Endothelial cell of umbilical vein (primary cell): ENCODE measurements at regions not wholly inside any gene's neighbourhood (a gene's known extent, or its start where the extent isn't known, plus 50 kb on each side); places are given as distances from the start of the nearest gene placed in this dataset.

Experiments used
- BruUV-seq: library from RNA; stranded (reverse); fragments of 400-500 nt; replicated peaks from 2 replicates; lab custom pipeline; 2021; lab: Mats Ljungman, UMichigan
- CTCF ChIA-PET: fragments of 300-600, 350-600 bp; sonication (Branson Sonifier 250); formaldehyde crosslinking; loops from one replicate; lab custom pipeline; 2021; ENCODE audit warnings: antibody characterized with exemption, inconsistent platforms; lab: Charles Lee
- POLR2A ChIA-PET: fragments of 300-600, 350-600 bp; sonication (Branson Sonifier 250); formaldehyde crosslinking; loops from one replicate; lab custom pipeline; 2021; ENCODE audit warnings: antibody characterized with exemption, inconsistent platforms; lab: Charles Lee
- DNase-seq: peaks from one replicate; pipeline ENCODE4 v3.0.0-alpha.2; 2011; ENCODE audit warnings: low read depth, low spot score
- FAIRE-seq: peaks from 2 replicates; lab custom pipeline; 2011; peaks lifted over from hg19 to GRCh38; lab: Jason Lieb, UNC
- H2AFZ ChIP-seq: 2 replicates; pipeline ENCODE4 v1.6.0; 2012; ENCODE audit warnings: low read depth, low read length, control low read depth, inconsistent platforms
- H3K27ac ChIP-seq: 2 replicates; pipeline ENCODE4 v1.5.1; 2011; ENCODE audit warnings: low read depth, mild to moderate bottlenecking, control low read depth, low read length, moderate library complexity; ENCODE audit not compliant: insufficient read depth
- H3K27me3 ChIP-seq, 2 experiments: 2 replicates each; pipeline versions ENCODE4 v1.6.0 to v1.6.1; 2011; ENCODE audit warnings: low read length in 2 of 2, mixed read lengths in 1 of 2; ENCODE audit not compliant: control insufficient read depth in 2 of 2, insufficient read depth in 2 of 2
- H3K36me3 ChIP-seq, 2 experiments: 2 replicates in 1 of 2; 3 replicates in 1 of 2; pipeline ENCODE4 v1.5.1; 2011; ENCODE audit warnings: low read length in 2 of 2, mild to moderate bottlenecking in 1 of 2, moderate library complexity in 1 of 2; ENCODE audit not compliant: control insufficient read depth in 2 of 2, insufficient read depth in 2 of 2; ENCODE audit errors: extremely low read depth in 1 of 2
- H3K4me1 ChIP-seq: 3 replicates; pipeline ENCODE4 v1.5.1; 2011; ENCODE audit warnings: mild to moderate bottlenecking, low read length; ENCODE audit not compliant: control insufficient read depth, insufficient read depth; ENCODE audit errors: extremely low read depth
- H3K4me2 ChIP-seq: 2 replicates; pipeline ENCODE4 v1.6.1; 2011; ENCODE audit warnings: low read length, control low read depth, mixed read lengths; ENCODE audit not compliant: insufficient read depth
- H3K4me3 ChIP-seq, 3 experiments: fragments of 200-600 bp in 1 of 3; sonication (generic), shearing (Covaris generic) in 1 of 3; replicated peaks in 1 of 3; 2 replicates each; pipeline ENCODE4 v1.5.1; 2011 to 2016; ENCODE audit warnings: control low read depth in 3 of 3, low read length in 3 of 3, mild to moderate bottlenecking in 2 of 3, inconsistent platforms in 1 of 3, low read depth in 1 of 3, moderate library complexity in 1 of 3; ENCODE audit not compliant: insufficient read depth in 1 of 3
- H3K79me2 ChIP-seq: 2 replicates; pipeline ENCODE4 v1.6.0; 2012; ENCODE audit warnings: low read length, inconsistent platforms; ENCODE audit not compliant: control insufficient read depth, insufficient read depth
- H3K9ac ChIP-seq: replicated peaks from 2 replicates; pipeline ENCODE3; 2011; ENCODE audit warnings: low read length, control low read depth; ENCODE audit not compliant: insufficient read depth; ENCODE audit errors: extremely low read depth
- H3K9me1 ChIP-seq: replicated peaks from 3 replicates; pipeline ENCODE4 v1.6.0; 2011; ENCODE audit warnings: mild to moderate bottlenecking, low read length; ENCODE audit not compliant: control insufficient read depth, insufficient read depth; ENCODE audit errors: extremely low read depth
- H3K9me3 ChIP-seq: replicated peaks from 2 replicates; pipeline ENCODE4 v1.5.1; 2012; ENCODE audit warnings: low read length, inconsistent platforms; ENCODE audit not compliant: control insufficient read depth, insufficient read depth
- H4K20me1 ChIP-seq: replicated peaks from 2 replicates; pipeline ENCODE3; 2011; ENCODE audit warnings: mild to moderate bottlenecking, low read length; ENCODE audit not compliant: control insufficient read depth, insufficient read depth; ENCODE audit errors: extremely low read depth
- EZH2 ChIP-seq: IDR thresholded peaks from 2 replicates; pipeline ENCODE4 v1.6.1; 2012; ENCODE audit warnings: borderline replicate concordance, low read depth, mild to moderate bottlenecking, moderate library complexity, low read length, inconsistent platforms; ENCODE audit not compliant: severe bottlenecking
- FOS ChIP-seq: IDR thresholded peaks from 2 replicates; pipeline ENCODE4 v1.6.1; 2011; ENCODE audit warnings: mild to moderate bottlenecking, low read length, moderate library complexity, borderline replicate concordance; ENCODE audit not compliant: insufficient read depth
- GATA2 ChIP-seq: IDR thresholded peaks from 2 replicates; pipeline ENCODE4 v1.7.0; 2011; ENCODE audit warnings: low read depth, mild to moderate bottlenecking, moderate library complexity, mixed read lengths, low read length; ENCODE audit not compliant: insufficient read length, insufficient read depth
- JUN ChIP-seq: IDR thresholded peaks from 2 replicates; pipeline ENCODE4 v1.6.1; 2011; ENCODE audit warnings: borderline replicate concordance, low read depth; ENCODE audit not compliant: insufficient read length, insufficient read depth
- MYC ChIP-seq: IDR thresholded peaks from one replicate; pipeline ENCODE4 v1.6.1; 2011; ENCODE audit warnings: mild to moderate bottlenecking, low read depth, low read length
- POLR2A ChIP-seq: IDR thresholded peaks from 2 replicates; pipeline ENCODE4 v1.6.1; 2012; ENCODE audit warnings: low read depth, mild to moderate bottlenecking, control low read depth, low read length
- POLR2AphosphoS5 ChIP-seq: IDR thresholded peaks from 2 replicates; pipeline ENCODE4 v1.6.1; 2012; ENCODE audit warnings: low read depth, mild to moderate bottlenecking, control low read depth, low read length, moderate library complexity; ENCODE audit not compliant: insufficient read depth
- dilution Hi-C: fragments of 300-500 bp; cut with MboI; formaldehyde crosslinking; loops from one replicate; pipeline ENCODE4 v1.15.0; 2019; ENCODE audit warnings: low sequenced_read_pairs; ENCODE audit not compliant: extremely low pct_ligation_motif_present
- intact Hi-C: fragments of 100-400 bp; cut with micrococcal nuclease; formaldehyde crosslinking; loops from one replicate; pipeline ENCODE4 v1.10.0; 2022
- TF ChIP-seq, protein P1 (sequence below): IDR thresholded peaks from 2 replicates; pipeline ENCODE4 v1.6.1; 2011; ENCODE audit not compliant: insufficient read depth, insufficient read length
- TF ChIP-seq, protein P2 (sequence below), 2 donors: IDR thresholded peaks; 1 replicate in 1 of 2; 2 replicates in 1 of 2; pipeline ENCODE4 v1.5.1; 2011; ENCODE audit warnings: low read length in 2 of 2, mild to moderate bottlenecking in 2 of 2, moderate library complexity in 2 of 2, control low read depth in 1 of 2, inconsistent platforms in 1 of 2, low read depth in 1 of 2; ENCODE audit not compliant: insufficient read depth in 1 of 2; ENCODE audit errors: extremely low read depth in 1 of 2

DNA sequence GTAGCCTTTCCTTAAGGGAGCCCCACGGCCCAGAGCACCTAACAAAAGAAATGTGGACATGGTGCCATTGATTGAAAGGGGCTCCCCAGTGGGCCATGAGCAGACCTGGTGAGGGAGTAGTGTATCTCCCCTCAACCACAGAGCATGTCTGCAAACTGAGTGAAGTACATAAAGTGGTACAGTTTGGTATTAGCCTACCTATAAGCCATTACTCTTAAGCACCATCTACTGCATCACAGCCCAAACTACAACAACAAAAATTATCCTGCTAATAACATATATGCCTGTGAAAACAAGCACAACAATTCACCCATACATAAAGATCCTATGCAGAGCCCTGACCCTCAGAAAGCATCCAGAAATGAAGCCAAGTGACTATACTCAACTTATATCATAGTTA, 407.8 kb downstream of the PTPRC start:
- DNase-seq (no peak), FAIRE-seq (no peak)
- Histone ChIP-seq H3K27ac (no peak overlapping the region), H4K20me1 (no peaks in the 10 kb centered on the region), H3K9me1 (no peaks in the 10 kb centered on the region), H3K9me3 (no peaks in the 10 kb centered on the region), H3K27me3 (no peaks in the 10 kb centered on the region), H3K36me3 (no peaks in the 10 kb centered on the region), H3K79me2 (no peaks in the 10 kb centered on the region), H2AFZ (no peak overlapping the region), H3K4me2 (no peak overlapping the region), H3K9ac (no peak overlapping the region), H3K4me3 (no peak overlapping the region), H3K4me1 (no peaks in the 10 kb centered on the region)
- CTCF ChIA-PET: interaction anchor here (0.8 to 1.2 kb wide), 2 partner anchors 151 to 376 kb away, joined by 3 read pairs; no protein-coding TSS in a partner anchor
- intact Hi-C loops: no loop called here
- TF ChIP-seq, protein P1, sequence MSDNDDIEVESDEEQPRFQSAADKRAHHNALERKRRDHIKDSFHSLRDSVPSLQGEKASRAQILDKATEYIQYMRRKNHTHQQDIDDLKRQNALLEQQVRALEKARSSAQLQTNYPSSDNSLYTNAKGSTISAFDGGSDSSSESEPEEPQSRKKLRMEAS: no peak
- no peak for TF ChIP-seq MYC
- TF ChIP-seq EZH2: no peak
- no peak for TF ChIP-seq GATA2
- TF ChIP-seq POLR2A: no peak
- no peak for TF ChIP-seq POLR2AphosphoS5
- TF ChIP-seq FOS: no peak
- TF ChIP-seq, protein P2, sequence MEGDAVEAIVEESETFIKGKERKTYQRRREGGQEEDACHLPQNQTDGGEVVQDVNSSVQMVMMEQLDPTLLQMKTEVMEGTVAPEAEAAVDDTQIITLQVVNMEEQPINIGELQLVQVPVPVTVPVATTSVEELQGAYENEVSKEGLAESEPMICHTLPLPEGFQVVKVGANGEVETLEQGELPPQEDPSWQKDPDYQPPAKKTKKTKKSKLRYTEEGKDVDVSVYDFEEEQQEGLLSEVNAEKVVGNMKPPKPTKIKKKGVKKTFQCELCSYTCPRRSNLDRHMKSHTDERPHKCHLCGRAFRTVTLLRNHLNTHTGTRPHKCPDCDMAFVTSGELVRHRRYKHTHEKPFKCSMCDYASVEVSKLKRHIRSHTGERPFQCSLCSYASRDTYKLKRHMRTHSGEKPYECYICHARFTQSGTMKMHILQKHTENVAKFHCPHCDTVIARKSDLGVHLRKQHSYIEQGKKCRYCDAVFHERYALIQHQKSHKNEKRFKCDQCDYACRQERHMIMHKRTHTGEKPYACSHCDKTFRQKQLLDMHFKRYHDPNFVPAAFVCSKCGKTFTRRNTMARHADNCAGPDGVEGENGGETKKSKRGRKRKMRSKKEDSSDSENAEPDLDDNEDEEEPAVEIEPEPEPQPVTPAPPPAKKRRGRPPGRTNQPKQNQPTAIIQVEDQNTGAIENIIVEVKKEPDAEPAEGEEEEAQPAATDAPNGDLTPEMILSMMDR (IDR thresholded peaks at IDR 0.05; ENCODE audit: extremely low read depth in 1 of 2, insufficient read depth in 1 of 2, low read depth in 1 of 2, low read length in 2 of 2): no peak
- TF ChIP-seq JUN: no peak
- POLR2A ChIA-PET: no interaction called here
- dilution Hi-C loops: no loop called here
- no TSS peak for BruUV-seq
